Loucy (cell line): ENCODE measurements at regions not wholly inside any gene's neighbourhood (a gene's known extent, or its start where the extent isn't known, plus 50 kb on each side); places are given as distances from the start of the nearest gene placed in this dataset.

Source experiments
- EZH2phosphoT487 ChIP-seq: fragments of 200-600 bp; IDR thresholded peaks from 2 replicates; pipeline ENCODE4 v1.6.1; 2018; ENCODE audit warnings: antibody characterized with exemption, mild to moderate bottlenecking, moderate library complexity, borderline replicate concordance
- TF ChIP-seq, protein P1 (sequence below): fragments of 200-600 bp; sonication (generic); conservative IDR thresholded peaks from 2 replicates; pipeline ENCODE4 v1.5.1; 2014; ENCODE audit warnings: mild to moderate bottlenecking, antibody characterized with exemption, low read length

DNA sequence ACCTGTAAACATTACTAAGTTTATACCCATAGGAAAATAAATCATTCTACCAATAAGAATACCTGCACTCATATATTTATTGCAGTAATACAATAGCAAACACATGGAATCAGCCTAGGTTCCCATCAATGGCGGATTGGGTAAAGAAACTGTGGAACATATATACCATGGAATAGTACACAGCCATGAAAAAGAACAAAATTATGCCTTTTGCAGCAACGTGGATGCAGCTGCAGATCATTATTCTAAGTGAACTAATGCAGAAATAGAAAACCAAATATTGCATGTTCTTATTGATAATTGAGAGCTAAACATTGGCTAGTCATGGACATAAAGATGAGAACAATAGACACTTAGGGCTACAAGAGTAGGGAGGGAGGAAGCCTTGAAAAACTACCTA is 667.4 kb upstream of the WWC1 start:
- TF ChIP-seq, protein P1, sequence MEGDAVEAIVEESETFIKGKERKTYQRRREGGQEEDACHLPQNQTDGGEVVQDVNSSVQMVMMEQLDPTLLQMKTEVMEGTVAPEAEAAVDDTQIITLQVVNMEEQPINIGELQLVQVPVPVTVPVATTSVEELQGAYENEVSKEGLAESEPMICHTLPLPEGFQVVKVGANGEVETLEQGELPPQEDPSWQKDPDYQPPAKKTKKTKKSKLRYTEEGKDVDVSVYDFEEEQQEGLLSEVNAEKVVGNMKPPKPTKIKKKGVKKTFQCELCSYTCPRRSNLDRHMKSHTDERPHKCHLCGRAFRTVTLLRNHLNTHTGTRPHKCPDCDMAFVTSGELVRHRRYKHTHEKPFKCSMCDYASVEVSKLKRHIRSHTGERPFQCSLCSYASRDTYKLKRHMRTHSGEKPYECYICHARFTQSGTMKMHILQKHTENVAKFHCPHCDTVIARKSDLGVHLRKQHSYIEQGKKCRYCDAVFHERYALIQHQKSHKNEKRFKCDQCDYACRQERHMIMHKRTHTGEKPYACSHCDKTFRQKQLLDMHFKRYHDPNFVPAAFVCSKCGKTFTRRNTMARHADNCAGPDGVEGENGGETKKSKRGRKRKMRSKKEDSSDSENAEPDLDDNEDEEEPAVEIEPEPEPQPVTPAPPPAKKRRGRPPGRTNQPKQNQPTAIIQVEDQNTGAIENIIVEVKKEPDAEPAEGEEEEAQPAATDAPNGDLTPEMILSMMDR = no peak
- TF ChIP-seq EZH2phosphoT487 = no peak
